ENCODE measurements at regions not wholly inside any gene's neighbourhood (a gene's known extent, or its start where the extent isn't known, plus 50 kb on each side); places are given as distances from the start of the nearest gene placed in this dataset.

- no peak for DNase-seq (ENCODE audit: low read depth, low spot score)
- Histone ChIP-seq H3K27me3 (ENCODE audit: insufficient read depth, insufficient read length) (no peaks in the 10 kb centered on the region), H3K9ac (ENCODE audit: insufficient read length, low read depth) (no peak overlapping the region), H3K36me3 (ENCODE audit: insufficient read depth, insufficient read length, low read length) (no peaks in the 10 kb centered on the region), H3K4me3 (ENCODE audit: insufficient read length, low read depth) (no peak overlapping the region), H3K4me1 (ENCODE audit: insufficient read depth, insufficient read length) (no peaks in the 10 kb centered on the region), H3K9me3 (ENCODE audit: insufficient read depth, low read length) (0 out of 2 replicates have a peak, but pooled peaks cover 4% of the 10 kb centered on the region)
- TF ChIP-seq ZNF274 (IDR thresholded peaks at IDR 0.05; ENCODE audit: low read depth, low read length) (no peak), YY1 (IDR thresholded peaks at IDR 0.05; ENCODE audit: insufficient read depth, insufficient read length) (no peak), SUZ12 (IDR thresholded peaks at IDR 0.05; ENCODE audit: extremely low read depth, insufficient read depth, insufficient read length) (no peak)
These were observed 307.6 kb upstream of the NOCT start for GRCh38 chr4:138707746-138708677.

DNA sequence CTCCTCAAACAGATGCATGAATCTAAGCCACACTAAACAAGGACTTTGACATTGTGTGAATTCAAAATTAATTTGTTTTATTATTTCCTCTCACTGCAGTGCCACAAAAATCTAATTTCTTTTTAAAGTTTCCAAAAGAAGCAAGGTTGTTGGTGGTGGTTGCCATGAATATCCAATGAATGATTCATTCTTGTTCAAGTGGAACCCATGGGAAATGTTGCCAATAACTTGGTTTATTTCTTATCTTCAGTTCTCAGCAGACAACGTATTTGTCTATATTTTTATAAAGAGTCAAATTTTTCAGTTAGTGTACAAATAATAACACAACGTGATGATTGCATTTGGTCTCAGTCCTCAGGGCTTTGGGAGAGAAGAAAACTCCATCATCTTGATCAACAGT, 309.4 kb upstream of the NOCT start:
- Histone ChIP-seq H3K9ac (ENCODE audit: insufficient read length, low read depth) (no peak overlapping the region), H3K4me3 (ENCODE audit: insufficient read length, low read depth) (no peak overlapping the region), H3K4me1 (ENCODE audit: insufficient read depth, insufficient read length) (no peaks in the 10 kb centered on the region), H3K27me3 (ENCODE audit: insufficient read depth, insufficient read length) (no peaks in the 10 kb centered on the region), H3K36me3 (ENCODE audit: insufficient read depth, insufficient read length, low read length) (no peaks in the 10 kb centered on the region), H3K9me3 (ENCODE audit: insufficient read depth, low read length) (0 out of 2 replicates have a peak, but pooled peaks cover 4% of the 10 kb centered on the region)
- no peak for DNase-seq (ENCODE audit: low read depth, low spot score)
- TF ChIP-seq YY1 (IDR thresholded peaks at IDR 0.05; ENCODE audit: insufficient read depth, insufficient read length) (no peak), ZNF274 (IDR thresholded peaks at IDR 0.05; ENCODE audit: low read depth, low read length) (no peak), SUZ12 (IDR thresholded peaks at IDR 0.05; ENCODE audit: extremely low read depth, insufficient read depth, insufficient read length) (no peak)

- H3K9ac ChIP-seq (ENCODE audit: insufficient read length, low read depth) = no peak overlapping the region
- no peaks in the 10 kb centered on the region for H3K36me3 ChIP-seq (ENCODE audit: insufficient read depth, insufficient read length, low read length)
- H3K27me3 ChIP-seq (ENCODE audit: insufficient read depth, insufficient read length) = no peaks in the 10 kb centered on the region
- H3K9me3 ChIP-seq (ENCODE audit: insufficient read depth, low read length) = 0 out of 2 replicates have a peak, but pooled peaks cover 4% of the 10 kb centered on the region
- H3K4me3 ChIP-seq (ENCODE audit: insufficient read length, low read depth) = no peak overlapping the region
- TF ChIP-seq SUZ12 (IDR thresholded peaks at IDR 0.05; ENCODE audit: extremely low read depth, insufficient read depth, insufficient read length) = no peak
- TF ChIP-seq YY1 (IDR thresholded peaks at IDR 0.05; ENCODE audit: insufficient read depth, insufficient read length) = no peak
- TF ChIP-seq ZNF274 (IDR thresholded peaks at IDR 0.05; ENCODE audit: low read depth, low read length) = no peak
- H3K4me1 ChIP-seq (ENCODE audit: insufficient read depth, insufficient read length) = no peaks in the 10 kb centered on the region
- DNase-seq (ENCODE audit: low read depth, low spot score) = no peak
These were observed 313.3 kb upstream of the NOCT start for GRCh38 chr4:138702190-138702824.

- no peaks in the 10 kb centered on the region for H3K27me3 ChIP-seq (ENCODE audit: insufficient read depth, insufficient read length)
- DNase-seq (ENCODE audit: low read depth, low spot score) = no peak
- no peaks in the 10 kb centered on the region for H3K4me1 ChIP-seq (ENCODE audit: insufficient read depth, insufficient read length)
- H3K9me3 ChIP-seq (ENCODE audit: insufficient read depth, low read length) = no peaks in the 10 kb centered on the region
- TF ChIP-seq ZNF274 (IDR thresholded peaks at IDR 0.05; ENCODE audit: low read depth, low read length) = no peak
- TF ChIP-seq SUZ12 (IDR thresholded peaks at IDR 0.05; ENCODE audit: extremely low read depth, insufficient read depth, insufficient read length) = no peak
- TF ChIP-seq YY1 (IDR thresholded peaks at IDR 0.05; ENCODE audit: insufficient read depth, insufficient read length) = no peak
- H3K36me3 ChIP-seq (ENCODE audit: insufficient read depth, insufficient read length, low read length) = no peaks in the 10 kb centered on the region
- H3K9ac ChIP-seq (ENCODE audit: insufficient read length, low read depth) = no peak overlapping the region
- H3K4me3 ChIP-seq (ENCODE audit: insufficient read length, low read depth) = no peak overlapping the region
These were observed 316.9 kb upstream of the NOCT start for GRCh38 chr4:138698641-138699040.

- no peaks in the 10 kb centered on the region for H3K36me3 ChIP-seq (ENCODE audit: insufficient read depth, insufficient read length, low read length)
- H3K4me1 ChIP-seq (ENCODE audit: insufficient read depth, insufficient read length) = no peaks in the 10 kb centered on the region
- TF ChIP-seq SUZ12 (IDR thresholded peaks at IDR 0.05; ENCODE audit: extremely low read depth, insufficient read depth, insufficient read length) (no peak), ZNF274 (IDR thresholded peaks at IDR 0.05; ENCODE audit: low read depth, low read length) (no peak), YY1 (IDR thresholded peaks at IDR 0.05; ENCODE audit: insufficient read depth, insufficient read length) (no peak)
- H3K9ac ChIP-seq (ENCODE audit: insufficient read length, low read depth) = no peak overlapping the region
- no peaks in the 10 kb centered on the region for H3K9me3 ChIP-seq (ENCODE audit: insufficient read depth, low read length)
- no peak overlapping the region for H3K4me3 ChIP-seq (ENCODE audit: insufficient read length, low read depth)
- no peak for DNase-seq (ENCODE audit: low read depth, low spot score)
- no peaks in the 10 kb centered on the region for H3K27me3 ChIP-seq (ENCODE audit: insufficient read depth, insufficient read length)
These were observed 317.7 kb upstream of the NOCT start for GRCh38 chr4:138697851-138698250.

- H3K4me1 ChIP-seq (ENCODE audit: insufficient read depth, insufficient read length) = no peaks in the 10 kb centered on the region
- no peak for TF ChIP-seq SUZ12 (IDR thresholded peaks at IDR 0.05; ENCODE audit: extremely low read depth, insufficient read depth, insufficient read length)
- TF ChIP-seq YY1 (IDR thresholded peaks at IDR 0.05; ENCODE audit: insufficient read depth, insufficient read length) = no peak
- no peak for TF ChIP-seq ZNF274 (IDR thresholded peaks at IDR 0.05; ENCODE audit: low read depth, low read length)
- no peak overlapping the region for H3K4me3 ChIP-seq (ENCODE audit: insufficient read length, low read depth)
- no peak for DNase-seq (ENCODE audit: low read depth, low spot score)
- no peaks in the 10 kb centered on the region for H3K27me3 ChIP-seq (ENCODE audit: insufficient read depth, insufficient read length)
- no peak overlapping the region for H3K9ac ChIP-seq (ENCODE audit: insufficient read length, low read depth)
- H3K9me3 ChIP-seq (ENCODE audit: insufficient read depth, low read length) = no peaks in the 10 kb centered on the region
- no peaks in the 10 kb centered on the region for H3K36me3 ChIP-seq (ENCODE audit: insufficient read depth, insufficient read length, low read length)
These were observed 318.8 kb upstream of the NOCT start for GRCh38 chr4:138696771-138697170.

DNA sequence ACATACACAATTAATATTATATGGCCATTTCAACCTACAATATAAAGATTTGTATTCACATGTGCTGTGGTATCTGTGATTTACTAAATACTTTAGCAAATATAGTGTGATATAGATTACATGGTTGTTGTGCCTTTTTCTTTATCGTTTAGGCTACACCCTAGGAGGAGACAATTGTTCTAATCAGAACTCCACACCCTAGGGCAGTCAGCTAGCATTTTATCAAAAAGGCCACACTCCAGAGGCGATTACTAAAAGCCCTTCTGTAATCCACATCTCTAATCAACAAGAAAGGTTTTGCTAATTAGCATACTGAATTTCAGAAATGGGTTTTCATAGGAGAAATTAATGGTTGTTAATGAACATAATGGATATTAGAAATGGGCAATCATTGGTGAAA, 319.5 kb upstream of the NOCT start:
- H3K36me3 ChIP-seq (ENCODE audit: insufficient read depth, insufficient read length, low read length) = no peaks in the 10 kb centered on the region
- no peak for DNase-seq (ENCODE audit: low read depth, low spot score)
- no peaks in the 10 kb centered on the region for H3K4me1 ChIP-seq (ENCODE audit: insufficient read depth, insufficient read length)
- TF ChIP-seq SUZ12 (IDR thresholded peaks at IDR 0.05; ENCODE audit: extremely low read depth, insufficient read depth, insufficient read length) = no peak
- no peak for TF ChIP-seq YY1 (IDR thresholded peaks at IDR 0.05; ENCODE audit: insufficient read depth, insufficient read length)
- TF ChIP-seq ZNF274 (IDR thresholded peaks at IDR 0.05; ENCODE audit: low read depth, low read length) = no peak
- H3K4me3 ChIP-seq (ENCODE audit: insufficient read length, low read depth) = no peak overlapping the region
- H3K27me3 ChIP-seq (ENCODE audit: insufficient read depth, insufficient read length) = no peaks in the 10 kb centered on the region
- no peaks in the 10 kb centered on the region for H3K9me3 ChIP-seq (ENCODE audit: insufficient read depth, low read length)
- H3K9ac ChIP-seq (ENCODE audit: insufficient read length, low read depth) = no peak overlapping the region
